HCT116 (cell line): ENCODE measurements at regions not wholly inside any gene's neighbourhood (a gene's known extent, or its start where the extent isn't known, plus 50 kb on each side); places are given as distances from the start of the nearest gene placed in this dataset.
A peak's percentile ranks its signal among the peaks of the same experiment; 100 is the strongest.

ENCODE experiments used
- ATAC-seq: fragments of 200-7000 bp; cut with Tn5 transposase; 2 replicates; pipeline ENCODE4 v1.9.1; 2020; ENCODE audit warnings: mild to moderate bottlenecking, moderate library complexity
- BruUV-seq: library from RNA; stranded (reverse); fragments of 400-500 nt; replicated peaks from 2 replicates; lab custom pipeline; 2021; lab: Mats Ljungman, UMichigan
- CTCF ChIA-PET: fragments of 300-600 bp; sonication (Branson Sonifier 250); formaldehyde crosslinking; loops from one replicate; lab custom pipeline; 2021; ENCODE audit warnings: antibody characterized with exemption; lab: Charles Lee
- POLR2A ChIA-PET: fragments of 300-600, 350-600 bp; sonication (Branson Sonifier 250); formaldehyde crosslinking; loops from one replicate; lab custom pipeline; 2021; ENCODE audit warnings: antibody characterized with exemption; lab: Charles Lee
- RAD21 ChIA-PET, 2 experiments: fragments of 300-600 bp; sonication (Branson Sonifier 250); formaldehyde crosslinking; loops; one replicate each; lab custom pipeline; 2023; ENCODE audit warnings: low total read pairs in 2 of 2; ENCODE audit not compliant: uncharacterized antibody in 2 of 2, unreplicated experiment in 2 of 2, low non-redundant PET in 1 of 2; lab: Charles Lee
- DNase-seq: peaks from one replicate; pipeline ENCODE4 v3.0.0-alpha.2; 2010; ENCODE audit warnings: low read depth, low spot score
- H2AFZ ChIP-seq: fragments of 200-600 bp; shearing (Covaris generic), sonication (generic); 2 replicates; pipeline ENCODE4 v1.6.1; 2017; ENCODE audit warnings: low read depth, mixed run types, mixed read lengths, antibody characterized with exemption, low read length; ENCODE audit not compliant: poor library complexity, severe bottlenecking
- H3K27ac ChIP-seq: 2 replicates; pipeline ENCODE4 v1.5.1; 2012; ENCODE audit warnings: low read depth, low read length
- H3K27me3 ChIP-seq: fragments of 200-600 bp; sonication (generic); 2 replicates; pipeline ENCODE4 v1.6.1; 2016; ENCODE audit warnings: mixed run types, low read length, mixed read lengths; ENCODE audit not compliant: insufficient read depth
- H3K36me3 ChIP-seq, 2 experiments: fragments of 200-500 bp in 1 of 2; fragments of 200-600 bp in 1 of 2; sonication (Bioruptor generic) in 1 of 2; sonication (generic) in 1 of 2; 2 replicates each; pipeline versions ENCODE4 v1.5.1 to v1.6.1; 2014 to 2016; ENCODE audit warnings: low read length in 2 of 2, inconsistent platforms in 1 of 2, mixed read lengths in 1 of 2, mixed run types in 1 of 2; ENCODE audit not compliant: insufficient read depth in 2 of 2, control insufficient read depth in 1 of 2
- H3K4me1 ChIP-seq, 2 experiments: fragments of 200-600 bp in 1 of 2; sonication (generic) in 1 of 2; 2 replicates each; pipeline versions ENCODE4 v1.5.1 to v1.6.1; 2012 to 2017; ENCODE audit warnings: low read length in 2 of 2, inconsistent platforms in 1 of 2, mild to moderate bottlenecking in 1 of 2, mixed read lengths in 1 of 2, mixed run types in 1 of 2, moderate library complexity in 1 of 2; ENCODE audit not compliant: insufficient read depth in 2 of 2, control insufficient read depth in 1 of 2
- H3K4me2 ChIP-seq: fragments of 200-600 bp; sonication (generic); 2 replicates; pipeline ENCODE4 v1.6.1; 2017; ENCODE audit warnings: mixed run types, low read length, mixed read lengths
- H3K4me3 ChIP-seq, 2 experiments: fragments of 200-600 bp in 1 of 2; sonication (generic) in 1 of 2; replicated peaks in 1 of 2; 2 replicates each; pipeline ENCODE4 v1.5.1; 2011 to 2016; ENCODE audit warnings: low read length in 2 of 2, control low read depth in 1 of 2, low read depth in 1 of 2, mild to moderate bottlenecking in 1 of 2, mixed read lengths in 1 of 2, mixed run types in 1 of 2
- H3K79me2 ChIP-seq: fragments of 200-600 bp; sonication (generic); 2 replicates; pipeline ENCODE4 v1.6.1; 2017; ENCODE audit warnings: mild to moderate bottlenecking, mixed run types, low read length, moderate library complexity, mixed read lengths; ENCODE audit not compliant: insufficient read depth
- H3K9ac ChIP-seq: fragments of 200-600 bp; sonication (generic); 2 replicates; pipeline ENCODE4 v1.6.1; 2016; ENCODE audit warnings: low read length, mixed read lengths
- H3K9me2 ChIP-seq: fragments of 200-600 bp; sonication (generic), shearing (Covaris generic); 2 replicates; pipeline ENCODE4 v1.6.1; 2017; ENCODE audit warnings: mixed run types, mild to moderate bottlenecking, moderate library complexity; ENCODE audit not compliant: insufficient read depth
- H3K9me3 ChIP-seq, 2 experiments: fragments of 200-500 bp in 1 of 2; fragments of 200-600 bp in 1 of 2; sonication (Bioruptor generic) in 1 of 2; sonication (generic) in 1 of 2; 2 replicates each; pipeline ENCODE4 v1.6.1; 2014 to 2017; ENCODE audit warnings: low read length in 2 of 2, mixed read lengths in 2 of 2, inconsistent platforms in 1 of 2, low read depth in 1 of 2, mild to moderate bottlenecking in 1 of 2, mixed run types in 1 of 2, moderate library complexity in 1 of 2; ENCODE audit not compliant: control insufficient read depth in 1 of 2, insufficient read depth in 1 of 2
- H4K20me1 ChIP-seq: fragments of 200-600 bp; sonication (generic), shearing (Covaris generic); 2 replicates; pipeline ENCODE4 v1.6.1; 2017; ENCODE audit warnings: mixed run types, mild to moderate bottlenecking, moderate library complexity; ENCODE audit not compliant: insufficient read depth
- ELF1 ChIP-seq: IDR thresholded peaks from 2 replicates; pipeline ENCODE4 v1.6.1; 2012; ENCODE audit warnings: low read depth, borderline replicate concordance
- EZH2 ChIP-seq: fragments of 200-600 bp; sonication (generic); IDR thresholded peaks from 2 replicates; pipeline ENCODE4 v1.6.1; 2017; ENCODE audit warnings: antibody characterized with exemption, mixed run types
- FOSL1 ChIP-seq: IDR thresholded peaks from 2 replicates; pipeline ENCODE4 v1.6.1; 2012; ENCODE audit warnings: low read depth
- JUND ChIP-seq: IDR thresholded peaks from 2 replicates; pipeline ENCODE4 v1.6.1; 2012
- SP1 ChIP-seq: IDR thresholded peaks from 2 replicates; pipeline ENCODE4 v1.6.1; 2012; ENCODE audit warnings: low read depth
- intact Hi-C: fragments of 100-400 bp; cut with micrococcal nuclease; formaldehyde crosslinking; loops from 2 replicates; pipeline ENCODE4 v1.10.0; 2022
- TF ChIP-seq, protein P1 (sequence below): IDR thresholded peaks from 2 replicates; pipeline ENCODE4 v1.6.1; 2012; ENCODE audit warnings: low read depth

DNA sequence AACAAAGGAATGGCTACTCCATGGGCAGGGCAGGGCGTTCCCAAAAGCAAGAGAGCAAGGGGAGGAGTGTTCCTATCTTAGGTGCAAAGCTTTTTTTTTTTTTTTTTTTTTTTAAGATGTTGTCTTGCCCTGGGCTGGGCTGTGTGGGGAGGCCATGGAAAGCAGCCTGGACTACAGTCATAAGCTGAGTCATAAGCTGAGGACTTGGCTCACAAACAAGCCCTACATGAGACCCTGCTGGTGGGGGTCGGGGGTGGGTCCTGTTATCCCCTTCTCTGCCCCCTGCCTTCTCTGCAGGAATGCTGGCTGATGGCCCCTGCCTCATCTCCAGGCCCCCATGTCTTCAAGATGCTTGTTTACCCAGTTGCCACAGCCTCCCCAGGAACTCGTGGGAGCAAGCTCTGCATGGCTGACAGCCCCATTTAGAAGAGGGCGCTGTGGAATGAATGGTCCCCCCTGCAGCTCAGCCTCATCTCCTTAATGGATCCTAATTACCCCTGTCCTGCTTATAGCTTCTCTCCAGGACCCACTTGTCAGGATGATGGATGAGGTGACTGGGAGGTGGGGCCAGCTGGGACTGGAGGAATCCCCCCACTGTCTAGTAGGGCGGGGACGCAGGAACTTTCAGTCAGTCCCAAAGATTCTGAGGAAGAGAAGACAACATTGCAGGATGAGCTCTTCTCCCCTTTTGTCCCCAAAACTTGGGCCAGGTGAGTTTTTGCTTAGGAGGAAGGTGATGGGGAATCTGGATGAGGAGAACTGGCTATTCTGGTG, 340.8 kb upstream of the PODXL start:
- H3K4me2 ChIP-seq = peak overlapping the region; percentile 40
- no peaks in the 10 kb centered on the region for H3K79me2 ChIP-seq
- CTCF ChIA-PET = no interaction called here
- DNase-seq (peak; percentile 12), ATAC-seq (peak; percentile 54)
- no peaks in the 10 kb centered on the region for H4K20me1 ChIP-seq
- BruUV-seq = no TSS peak
- H3K4me3 ChIP-seq = no peak overlapping the region
- no peaks in the 10 kb centered on the region for H3K9me2 ChIP-seq
- H3K9me3 ChIP-seq = no peaks in the 10 kb centered on the region
- peaks cover 0 to 43% of the 10 kb centered on the region in 2 experiments; a peak in 3 of 4 replicates for H3K4me1 ChIP-seq
- H3K36me3 ChIP-seq = no peaks in the 10 kb centered on the region
- H3K9ac ChIP-seq = 0 out of 2 replicates have a peak overlapping the region, but pooled peaks have one; percentile 16
- POLR2A ChIA-PET = no interaction called here
- H3K27me3 ChIP-seq = no peaks in the 10 kb centered on the region
- TF ChIP-seq EZH2 (no peak), SP1 (0 out of 2 replicates have a peak, but pooled peaks have one; percentile 35), FOSL1 (peak; percentile 58; the same call in 1 of the 2 replicates), JUND (peak; percentile 62)
- RAD21 ChIA-PET = interaction anchor here in 1 of 2 experiments (0.6 kb wide), 1 partner anchor 109 kb away, joined by 3 read pairs; no protein-coding TSS in a partner anchor
- intact Hi-C loops = no loop called here
- no peak overlapping the region for H3K27ac ChIP-seq
- H2AFZ ChIP-seq = no peak overlapping the region

DNA sequence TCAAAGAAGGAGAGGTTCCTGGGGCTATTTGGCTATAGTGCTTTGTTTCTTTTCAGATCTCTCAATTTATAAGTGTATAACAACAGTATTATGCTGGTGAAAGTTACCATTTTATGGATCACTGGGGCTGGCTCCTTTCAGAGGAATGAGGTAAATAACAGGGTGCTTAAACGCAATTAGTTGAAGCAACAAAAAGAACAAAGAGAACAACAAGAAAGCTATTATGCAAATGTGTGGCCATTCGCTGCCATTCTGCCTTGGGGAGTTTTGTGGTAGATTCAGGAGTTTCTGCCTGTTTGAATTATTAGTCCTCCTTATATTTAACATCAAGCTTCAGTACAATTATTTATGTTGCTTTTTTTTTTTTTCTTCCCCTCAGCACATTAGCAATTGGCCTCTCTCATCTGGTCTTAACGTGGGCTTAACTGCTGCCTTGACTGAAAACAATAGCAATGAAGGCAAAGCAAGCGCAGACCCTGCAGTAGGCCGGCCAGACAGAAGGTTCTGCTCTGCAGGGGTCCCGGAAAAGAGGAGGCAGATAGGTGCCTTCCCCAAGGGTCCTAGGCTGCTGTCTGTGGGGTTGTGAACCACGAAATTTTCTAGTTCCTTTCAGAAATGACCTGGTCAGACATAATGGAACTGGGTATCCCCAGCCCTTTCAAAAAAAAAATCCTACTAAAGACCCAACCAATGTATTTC, 339.9 kb upstream of the PODXL start:
- H3K27me3 ChIP-seq = no peaks in the 10 kb centered on the region
- no peaks in the 10 kb centered on the region for H3K36me3 ChIP-seq
- H4K20me1 ChIP-seq = no peaks in the 10 kb centered on the region
- no peak for ATAC-seq
- no peaks in the 10 kb centered on the region for H3K79me2 ChIP-seq
- H2AFZ ChIP-seq = no peak overlapping the region
- no peak for DNase-seq
- no peaks in the 10 kb centered on the region for H3K9me3 ChIP-seq
- POLR2A ChIA-PET = no interaction called here
- no peak for TF ChIP-seq ELF1
- TF ChIP-seq, protein P1, sequence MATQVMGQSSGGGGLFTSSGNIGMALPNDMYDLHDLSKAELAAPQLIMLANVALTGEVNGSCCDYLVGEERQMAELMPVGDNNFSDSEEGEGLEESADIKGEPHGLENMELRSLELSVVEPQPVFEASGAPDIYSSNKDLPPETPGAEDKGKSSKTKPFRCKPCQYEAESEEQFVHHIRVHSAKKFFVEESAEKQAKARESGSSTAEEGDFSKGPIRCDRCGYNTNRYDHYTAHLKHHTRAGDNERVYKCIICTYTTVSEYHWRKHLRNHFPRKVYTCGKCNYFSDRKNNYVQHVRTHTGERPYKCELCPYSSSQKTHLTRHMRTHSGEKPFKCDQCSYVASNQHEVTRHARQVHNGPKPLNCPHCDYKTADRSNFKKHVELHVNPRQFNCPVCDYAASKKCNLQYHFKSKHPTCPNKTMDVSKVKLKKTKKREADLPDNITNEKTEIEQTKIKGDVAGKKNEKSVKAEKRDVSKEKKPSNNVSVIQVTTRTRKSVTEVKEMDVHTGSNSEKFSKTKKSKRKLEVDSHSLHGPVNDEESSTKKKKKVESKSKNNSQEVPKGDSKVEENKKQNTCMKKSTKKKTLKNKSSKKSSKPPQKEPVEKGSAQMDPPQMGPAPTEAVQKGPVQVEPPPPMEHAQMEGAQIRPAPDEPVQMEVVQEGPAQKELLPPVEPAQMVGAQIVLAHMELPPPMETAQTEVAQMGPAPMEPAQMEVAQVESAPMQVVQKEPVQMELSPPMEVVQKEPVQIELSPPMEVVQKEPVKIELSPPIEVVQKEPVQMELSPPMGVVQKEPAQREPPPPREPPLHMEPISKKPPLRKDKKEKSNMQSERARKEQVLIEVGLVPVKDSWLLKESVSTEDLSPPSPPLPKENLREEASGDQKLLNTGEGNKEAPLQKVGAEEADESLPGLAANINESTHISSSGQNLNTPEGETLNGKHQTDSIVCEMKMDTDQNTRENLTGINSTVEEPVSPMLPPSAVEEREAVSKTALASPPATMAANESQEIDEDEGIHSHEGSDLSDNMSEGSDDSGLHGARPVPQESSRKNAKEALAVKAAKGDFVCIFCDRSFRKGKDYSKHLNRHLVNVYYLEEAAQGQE = no peak
- CTCF ChIA-PET = no interaction called here
- H3K4me3 ChIP-seq = no peak overlapping the region
- BruUV-seq = no TSS peak
- H3K9ac ChIP-seq = peak overlapping the region; percentile 16; the same call in 1 of the 2 replicates
- peak overlapping the region; percentile 61; the same call in 1 of the 2 replicates for H3K27ac ChIP-seq
- H3K4me1 ChIP-seq = peaks cover 0 to 43% of the 10 kb centered on the region in 2 experiments; a peak in 3 of 4 replicates
- intact Hi-C loops = no loop called here
- H3K4me2 ChIP-seq = peak overlapping the region; percentile 40
- no peaks in the 10 kb centered on the region for H3K9me2 ChIP-seq
- RAD21 ChIA-PET = interaction anchor here in 1 of 2 experiments (0.6 kb wide), 1 partner anchor 110 kb away, joined by 3 read pairs; no protein-coding TSS in a partner anchor
